ENCODE measurements at regions not wholly inside any gene's neighbourhood (a gene's known extent, or its start where the extent isn't known, plus 50 kb on each side); places are given as distances from the start of the nearest gene placed in this dataset.

DNA sequence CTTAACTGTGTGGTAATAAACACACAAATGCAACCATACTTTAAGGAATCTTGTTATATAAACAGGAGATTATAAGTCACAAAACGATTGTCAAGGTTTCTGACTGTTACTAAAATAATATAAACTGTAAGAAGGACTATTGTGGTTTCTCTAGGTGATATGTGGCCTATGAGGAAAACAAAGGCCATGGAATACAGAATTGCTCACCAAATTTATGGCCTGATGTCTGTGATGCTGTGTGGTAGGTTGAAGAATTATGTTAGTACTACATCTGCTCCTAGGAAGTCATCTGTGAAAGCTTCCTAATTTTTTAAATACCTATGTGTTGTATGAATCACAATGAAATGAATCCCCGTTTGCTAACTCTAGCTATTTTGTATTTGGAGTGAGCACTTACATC lies 875.4 kb upstream of the MAP3K7 start:
- TF ChIP-seq POLR2A (IDR thresholded peaks at IDR 0.05; ENCODE audit: extremely low read depth, insufficient read length), result no peak
- TF ChIP-seq, protein P1, sequence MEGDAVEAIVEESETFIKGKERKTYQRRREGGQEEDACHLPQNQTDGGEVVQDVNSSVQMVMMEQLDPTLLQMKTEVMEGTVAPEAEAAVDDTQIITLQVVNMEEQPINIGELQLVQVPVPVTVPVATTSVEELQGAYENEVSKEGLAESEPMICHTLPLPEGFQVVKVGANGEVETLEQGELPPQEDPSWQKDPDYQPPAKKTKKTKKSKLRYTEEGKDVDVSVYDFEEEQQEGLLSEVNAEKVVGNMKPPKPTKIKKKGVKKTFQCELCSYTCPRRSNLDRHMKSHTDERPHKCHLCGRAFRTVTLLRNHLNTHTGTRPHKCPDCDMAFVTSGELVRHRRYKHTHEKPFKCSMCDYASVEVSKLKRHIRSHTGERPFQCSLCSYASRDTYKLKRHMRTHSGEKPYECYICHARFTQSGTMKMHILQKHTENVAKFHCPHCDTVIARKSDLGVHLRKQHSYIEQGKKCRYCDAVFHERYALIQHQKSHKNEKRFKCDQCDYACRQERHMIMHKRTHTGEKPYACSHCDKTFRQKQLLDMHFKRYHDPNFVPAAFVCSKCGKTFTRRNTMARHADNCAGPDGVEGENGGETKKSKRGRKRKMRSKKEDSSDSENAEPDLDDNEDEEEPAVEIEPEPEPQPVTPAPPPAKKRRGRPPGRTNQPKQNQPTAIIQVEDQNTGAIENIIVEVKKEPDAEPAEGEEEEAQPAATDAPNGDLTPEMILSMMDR (IDR thresholded peaks at IDR 0.05; ENCODE audit: low read depth, low read length), result no peak
